DLD1 (cell line): ENCODE measurements at regions not wholly inside any gene's neighbourhood (a gene's known extent, or its start where the extent isn't known, plus 50 kb on each side); places are given as distances from the start of the nearest gene placed in this dataset.

ENCODE experiments used
- in situ Hi-C: cut with HindIII; loops from 2 replicates; pipeline ENCODE4 v1.10.0; 2017; ENCODE audit warnings: low sequenced_read_pairs

GRCh38 chr3:72158639-72159326 is 373.8 kb upstream of the PROK2 start:
- in situ Hi-C loops, result no loop called here

GRCh38 chr3:72157748-72158638 is 373.0 kb upstream of the PROK2 start:
- in situ Hi-C loops, result no loop called here

- in situ Hi-C loops, result no loop called here
Measured at GRCh38 chr3:72155391-72156064, 370.6 kb upstream of the PROK2 start.

GRCh38 chr3:72154391-72155335 is 369.7 kb upstream of the PROK2 start:
- in situ Hi-C loops, result no loop called here

- in situ Hi-C loops, result no loop called here
Measured at GRCh38 chr3:72153477-72154314, 368.7 kb upstream of the PROK2 start.

- in situ Hi-C loops, result no loop called here
Measured at GRCh38 chr3:72152551-72153476, 367.9 kb upstream of the PROK2 start.

GRCh38 chr3:72151465-72152238 is 366.7 kb upstream of the PROK2 start:
- in situ Hi-C loops, result no loop called here

GRCh38 chr3:72150634-72151412 is 365.9 kb upstream of the PROK2 start:
- in situ Hi-C loops, result no loop called here

GRCh38 chr3:72149645-72150300 is 364.8 kb upstream of the PROK2 start:
- in situ Hi-C loops, result no loop called here

GRCh38 chr3:72147600-72147999 is 362.7 kb upstream of the PROK2 start:
- in situ Hi-C loops, result no loop called here

GRCh38 chr3:72145506-72146380 is 360.8 kb upstream of the PROK2 start:
- in situ Hi-C loops, result no loop called here

GRCh38 chr3:72144773-72145505 is 360.0 kb upstream of the PROK2 start:
- in situ Hi-C loops, result no loop called here

GRCh38 chr3:72143966-72144717 is 359.2 kb upstream of the PROK2 start:
- in situ Hi-C loops, result no loop called here

GRCh38 chr3:72143322-72143721 is 358.4 kb upstream of the PROK2 start:
- in situ Hi-C loops, result no loop called here
